Stomach (tissue), 8 donors: ENCODE measurements at regions not wholly inside any gene's neighbourhood (a gene's known extent, or its start where the extent isn't known, plus 50 kb on each side); places are given as distances from the start of the nearest gene placed in this dataset.

Source experiments
- DNase-seq, 2 donors: peaks; one replicate each; pipeline versions ENCODE4 v3.0.0 to v3.0.0-alpha.2; 2013 to 2019
- H3K27ac ChIP-seq, 5 donors: fragments of 200-600 bp in 4 of 5; sonication (generic) in 4 of 5; one replicate each; pipeline ENCODE4 v1.5.1; 2013 to 2019; ENCODE audit warnings: mild to moderate bottlenecking in 1 of 5, moderate library complexity in 1 of 5
- H3K27me3 ChIP-seq, 3 donors: fragments of 200-600 bp; sonication (generic); one replicate each; pipeline ENCODE4 v1.5.1; 2017 to 2019; ENCODE audit warnings: mixed run types in 1 of 3
- H3K36me3 ChIP-seq, 4 donors: fragments of 200-600 bp; sonication (generic); 1 replicate in 3 of 4; 2 replicates in 1 of 4; pipeline ENCODE4 v1.5.1; 2016 to 2019
- H3K4me1 ChIP-seq, 4 donors: fragments of 200-600 bp; sonication (generic); one replicate each; pipeline ENCODE4 v1.5.1; 2016 to 2019
- H3K4me3 ChIP-seq, 4 donors: fragments of 200-600 bp; sonication (generic) in 3 of 4; one replicate each; pipeline ENCODE4 v1.5.1; 2016 to 2019; ENCODE audit warnings: mild to moderate bottlenecking in 1 of 4
- H3K9me3 ChIP-seq, 4 donors: fragments of 200-600 bp; sonication (generic); one replicate each; pipeline ENCODE4 v1.5.1; 2016 to 2019
- EP300 ChIP-seq: sonication (generic); formaldehyde crosslinking; IDR thresholded peaks from one replicate; pipeline ENCODE4 v1.6.1; 2017; ENCODE audit warnings: antibody characterized with exemption
- POLR2A ChIP-seq, 4 donors: fragments of 450-650 bp; IDR thresholded peaks; one replicate each; pipeline ENCODE4 v1.6.1; 2016; ENCODE audit warnings: antibody characterized with exemption in 4 of 4, control low read depth in 2 of 4, mild to moderate bottlenecking in 1 of 4, moderate library complexity in 1 of 4
- POLR2AphosphoS5 ChIP-seq, 3 donors: sonication (generic); formaldehyde crosslinking; IDR thresholded peaks; one replicate each; pipeline ENCODE4 v1.6.1; 2016; ENCODE audit warnings: antibody characterized with exemption in 3 of 3
- WGBS, 5 donors: extraction: QIAGEN DNeasy Blood & Tissue Kit in 3 of 5; methylation state at CpG; one replicate each; pipeline versions ENCODE4 v1.1.5 to v1.1.7; 2013 to 2018; 5-methylcytosine and 5-hydroxymethylcytosine counted together
- intact Hi-C: fragments of 100-400 bp; cut with DNase I; formaldehyde crosslinking; loops from one replicate; pipeline ENCODE4 v1.15.1; 2023; ENCODE audit warnings: low total_unique reads
- TF ChIP-seq, protein P1 (sequence below), 7 experiments: fragments of 450-650 bp in 4 of 7; fragments of 200-600 bp in 3 of 7; sonication (generic) in 3 of 7; IDR thresholded peaks; one replicate each; pipeline ENCODE4 v1.5.1; 2016 to 2019; ENCODE audit warnings: antibody characterized with exemption in 7 of 7, control low read depth in 2 of 7, mild to moderate bottlenecking in 1 of 7
- donor health status: healthy with polysubstance abuse.
- donor health status: Bipolar disorder and iron deficiency.
- donor health status: healthy.

DNA sequence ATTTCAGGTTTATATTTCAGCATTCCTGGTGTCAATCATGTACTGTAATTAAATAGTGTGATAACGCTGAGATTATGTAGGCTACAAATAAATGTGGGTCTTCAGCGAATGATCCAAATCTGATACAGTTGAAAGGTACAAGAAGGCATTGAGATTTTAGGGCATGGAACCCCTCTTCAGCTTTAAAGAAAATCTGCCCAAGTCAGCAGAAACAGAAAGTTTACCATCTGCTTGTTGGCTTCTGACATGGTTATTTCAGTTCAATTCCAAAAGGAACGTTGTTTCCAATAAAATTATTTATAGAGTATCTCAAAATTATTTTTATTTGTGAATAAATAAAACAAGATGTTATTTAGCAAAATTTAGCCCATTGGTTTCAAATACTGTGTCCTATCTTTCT, 400.2 kb upstream of the RORA start:
- Histone ChIP-seq H3K4me3 (no peak overlapping the region), H3K4me1 (no peaks in the 10 kb centered on the region), H3K9me3 (no peaks in the 10 kb centered on the region), H3K27ac (no peak overlapping the region), H3K27me3 (peaks cover 0 to 8% (median 0%) of the 10 kb centered on the region in 3 donors), H3K36me3 (no peaks in the 10 kb centered on the region)
- no peak for DNase-seq
- intact Hi-C loops, result no loop called here
- TF ChIP-seq EP300, result no peak
- TF ChIP-seq, protein P1, sequence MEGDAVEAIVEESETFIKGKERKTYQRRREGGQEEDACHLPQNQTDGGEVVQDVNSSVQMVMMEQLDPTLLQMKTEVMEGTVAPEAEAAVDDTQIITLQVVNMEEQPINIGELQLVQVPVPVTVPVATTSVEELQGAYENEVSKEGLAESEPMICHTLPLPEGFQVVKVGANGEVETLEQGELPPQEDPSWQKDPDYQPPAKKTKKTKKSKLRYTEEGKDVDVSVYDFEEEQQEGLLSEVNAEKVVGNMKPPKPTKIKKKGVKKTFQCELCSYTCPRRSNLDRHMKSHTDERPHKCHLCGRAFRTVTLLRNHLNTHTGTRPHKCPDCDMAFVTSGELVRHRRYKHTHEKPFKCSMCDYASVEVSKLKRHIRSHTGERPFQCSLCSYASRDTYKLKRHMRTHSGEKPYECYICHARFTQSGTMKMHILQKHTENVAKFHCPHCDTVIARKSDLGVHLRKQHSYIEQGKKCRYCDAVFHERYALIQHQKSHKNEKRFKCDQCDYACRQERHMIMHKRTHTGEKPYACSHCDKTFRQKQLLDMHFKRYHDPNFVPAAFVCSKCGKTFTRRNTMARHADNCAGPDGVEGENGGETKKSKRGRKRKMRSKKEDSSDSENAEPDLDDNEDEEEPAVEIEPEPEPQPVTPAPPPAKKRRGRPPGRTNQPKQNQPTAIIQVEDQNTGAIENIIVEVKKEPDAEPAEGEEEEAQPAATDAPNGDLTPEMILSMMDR (IDR thresholded peaks at IDR 0.05), result no peak
- no peak for TF ChIP-seq POLR2AphosphoS5 (IDR thresholded peaks at IDR 0.05)
- no peak for TF ChIP-seq POLR2A (IDR thresholded peaks at IDR 0.05)
- 81 to 83% (median 82%) methylated on average over 3 of the region's 3 CpGs for WGBS, 5 donors

- no peak overlapping the region for H3K4me3 ChIP-seq
- 85 to 91% (median 89%) methylated on average over 7 of the region's 7 CpGs for WGBS, 5 donors
- no peak for DNase-seq
- no peaks in the 10 kb centered on the region for H3K4me1 ChIP-seq
- no peak overlapping the region for H3K27ac ChIP-seq
- no peaks in the 10 kb centered on the region for H3K9me3 ChIP-seq
- TF ChIP-seq POLR2AphosphoS5 (IDR thresholded peaks at IDR 0.05), result no peak
- TF ChIP-seq EP300, result no peak
- TF ChIP-seq, protein P1 (IDR thresholded peaks at IDR 0.05), result no peak
- TF ChIP-seq POLR2A (IDR thresholded peaks at IDR 0.05), result no peak
- peaks cover 0 to 8% (median 0%) of the 10 kb centered on the region in 3 donors for H3K27me3 ChIP-seq
- intact Hi-C loops, result no loop called here
- H3K36me3 ChIP-seq, result no peaks in the 10 kb centered on the region
Observed at GRCh38 chr15:61624950-61625349, 395.8 kb upstream of the RORA start.

- Histone ChIP-seq H3K4me1 (no peaks in the 10 kb centered on the region), H3K36me3 (no peaks in the 10 kb centered on the region), H3K9me3 (no peaks in the 10 kb centered on the region), H3K27ac (no peak overlapping the region), H3K4me3 (no peak overlapping the region), H3K27me3 (peaks cover 0 to 8% (median 0%) of the 10 kb centered on the region in 3 donors)
- 71 to 78% (median 77%) methylated on average over 15 of the region's 15 CpGs for WGBS, 5 donors
- DNase-seq, result no peak
- intact Hi-C loops, result no loop called here
- no peak for TF ChIP-seq POLR2AphosphoS5 (IDR thresholded peaks at IDR 0.05)
- TF ChIP-seq, protein P1 (IDR thresholded peaks at IDR 0.05), result no peak
- TF ChIP-seq EP300, result no peak
- no peak for TF ChIP-seq POLR2A (IDR thresholded peaks at IDR 0.05)
Observed at GRCh38 chr15:61623746-61624145, 394.6 kb upstream of the RORA start.

- Histone ChIP-seq H3K4me1 (no peaks in the 10 kb centered on the region), H3K27me3 (no peaks in the 10 kb centered on the region), H3K9me3 (peaks cover 0 to 11% (median 5%) of the 10 kb centered on the region in 4 donors), H3K27ac (no peak overlapping the region), H3K36me3 (no peaks in the 10 kb centered on the region), H3K4me3 (no peak overlapping the region)
- DNase-seq, result no peak
- intact Hi-C loops, result no loop called here
- WGBS, 5 donors, result 84 to 95% (median 88%) methylated on average over 2 of the region's 2 CpGs
- TF ChIP-seq POLR2A (IDR thresholded peaks at IDR 0.05) (no peak), POLR2AphosphoS5 (IDR thresholded peaks at IDR 0.05) (no peak), EP300 (no peak)
- TF ChIP-seq, protein P1 (IDR thresholded peaks at IDR 0.05), result no peak
Observed at GRCh38 chr15:61621865-61622264, 392.8 kb upstream of the RORA start.
